CD4-positive, alpha-beta T cell treated with Interleukin-2 at 100 ng/mL for 4 hours (primary cell): ENCODE measurements at regions not wholly inside any gene's neighbourhood (a gene's known extent, or its start where the extent isn't known, plus 50 kb on each side); places are given as distances from the start of the nearest gene placed in this dataset.
"Not testable (repeated sequence)": the region's sequence is repeated elsewhere in the genome, so short reads cannot be mapped to it uniquely, and the experiment has no call there.

Source experiments
- DNase-seq: peaks from one replicate; pipeline ENCODE4 v3.0.0-alpha.2; 2020; ENCODE audit warnings: low spot score

DNA sequence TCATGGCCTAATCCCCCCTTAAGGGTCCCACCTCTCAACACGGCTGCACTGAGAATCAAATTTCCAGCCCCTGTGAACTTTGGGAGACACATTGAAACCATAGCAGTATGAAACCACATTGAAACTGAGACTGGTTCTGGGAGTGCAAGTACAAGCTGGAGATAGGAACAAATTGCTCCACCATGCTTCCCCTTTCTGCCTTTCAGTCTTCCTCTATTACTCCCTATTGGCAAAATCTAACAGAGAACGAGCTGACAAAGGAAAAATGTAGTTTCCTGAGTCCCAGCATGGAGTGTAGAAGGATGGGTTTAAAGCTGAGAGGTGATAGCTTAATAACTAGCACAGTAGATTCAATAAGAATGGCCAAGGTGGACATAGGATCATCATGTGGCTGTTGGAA is 161.7 kb upstream of the RPL34 start:
- no peak for DNase-seq

DNA sequence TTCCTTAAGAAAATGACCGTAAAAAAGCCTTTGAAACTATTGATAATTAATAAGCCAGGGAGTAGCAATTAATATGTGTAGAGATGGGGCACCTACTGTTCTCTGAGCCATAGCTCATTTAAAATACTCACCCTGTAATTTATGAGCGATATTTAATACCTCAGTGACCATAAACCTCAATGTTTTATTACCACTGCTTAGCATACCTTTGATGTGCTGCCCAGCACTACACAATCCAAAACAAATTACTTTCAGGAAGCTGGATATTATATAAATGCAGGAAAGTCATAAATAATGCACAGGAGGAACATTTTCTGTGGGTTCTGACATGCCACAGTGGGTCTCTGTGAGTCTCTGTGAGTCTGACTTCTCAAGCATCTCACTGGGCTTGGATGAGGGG is 166.1 kb upstream of the RPL34 start:
- DNase-seq, result no peak

DNA sequence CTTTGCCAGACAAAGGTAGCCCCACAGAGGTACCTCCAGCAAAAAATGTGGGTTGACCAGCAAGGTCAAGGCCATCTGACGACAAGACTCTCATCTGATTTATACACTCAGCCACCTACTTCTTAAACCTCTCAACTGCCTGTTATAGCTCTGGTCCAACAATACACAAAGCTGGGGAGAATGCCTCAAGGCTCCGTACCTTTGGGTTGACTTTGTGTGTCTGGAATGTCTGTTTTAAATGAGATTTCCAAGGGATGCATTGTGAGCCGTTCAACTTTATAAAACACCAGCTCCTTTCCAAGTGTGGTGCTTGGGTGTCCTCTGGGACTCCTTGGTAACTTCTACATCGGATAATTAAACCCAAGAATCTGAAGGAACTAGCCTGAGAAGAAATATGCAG is 167.0 kb upstream of the RPL34 start:
- DNase-seq, result no peak

GRCh38 chr4:108450236-108450898 is 170.0 kb upstream of the RPL34 start:
- no peak for DNase-seq

DNA sequence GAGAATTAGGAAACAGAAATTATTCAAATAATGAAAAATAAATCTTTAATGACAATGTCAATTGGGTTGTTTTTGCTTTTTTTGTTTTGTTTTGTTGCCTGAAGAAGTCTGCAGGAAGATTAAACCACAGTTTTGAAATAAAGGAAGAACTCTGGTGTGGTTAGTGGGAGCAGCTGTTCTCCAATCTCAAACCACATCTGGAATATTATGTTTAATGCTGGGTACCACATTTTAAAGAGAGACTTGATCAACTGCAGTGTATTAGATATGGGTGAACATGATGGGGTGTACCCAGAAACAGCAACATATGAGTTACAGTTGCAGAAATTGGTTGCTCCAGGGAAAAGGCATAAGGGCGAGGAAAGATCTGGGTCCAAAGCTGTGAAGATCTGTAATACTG is 171.2 kb upstream of the RPL34 start:
- DNase-seq, result no peak

- no peak for DNase-seq
Observed at GRCh38 chr4:108446556-108446955, 173.8 kb upstream of the RPL34 start.

GRCh38 chr4:108445716-108446115 is 174.7 kb upstream of the RPL34 start:
- DNase-seq, result no peak

DNA sequence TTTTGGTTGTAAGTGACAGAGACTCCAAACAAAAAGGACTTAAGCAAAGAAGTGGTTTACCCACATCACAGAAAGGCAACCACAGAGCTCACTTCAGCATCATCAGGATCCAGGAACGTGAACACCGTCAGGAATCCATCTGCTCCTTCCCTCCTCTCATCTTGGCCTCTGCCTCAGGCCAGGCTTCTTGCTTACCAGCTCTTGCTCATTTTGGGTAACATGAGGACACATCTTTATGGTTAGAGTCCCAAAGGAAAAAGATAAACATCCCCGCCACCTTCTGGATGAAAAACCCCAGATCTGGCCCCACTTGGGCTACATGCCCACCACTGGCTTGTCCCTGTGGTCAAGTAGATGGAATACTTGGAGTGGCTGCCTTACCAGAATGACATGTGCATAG is 176.8 kb upstream of the RPL34 start:
- no peak for DNase-seq

GRCh38 chr4:108433832-108434231 is 186.5 kb upstream of the RPL34 start:
- peak; percentile 68 for DNase-seq

DNA sequence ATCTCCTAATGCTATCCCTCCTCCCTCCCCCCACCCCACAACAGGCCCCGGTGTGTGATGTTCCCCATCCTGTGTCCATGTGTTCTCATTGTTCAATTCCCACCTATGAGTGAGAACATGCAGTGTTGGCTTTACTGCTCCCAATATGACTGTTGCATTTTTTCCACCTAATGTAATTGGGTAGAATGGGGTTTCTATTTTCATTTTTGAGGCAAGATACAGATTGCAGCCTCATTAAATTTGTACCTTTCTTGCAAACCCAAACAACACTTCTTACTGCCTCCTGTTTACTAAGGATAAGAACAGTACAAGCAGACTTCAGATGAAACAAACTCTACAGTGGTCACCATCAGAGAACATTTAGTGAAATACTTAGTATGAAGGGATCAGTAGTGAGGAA is 187.0 kb upstream of the RPL34 start:
- DNase-seq, result not testable (repeated sequence)

- DNase-seq, result no peak
Observed at GRCh38 chr4:108432418-108432817, 188.0 kb upstream of the RPL34 start.

GRCh38 chr4:108431986-108432385 is 188.4 kb upstream of the RPL34 start:
- no peak for DNase-seq

GRCh38 chr4:108430921-108431320 is 189.5 kb upstream of the RPL34 start:
- DNase-seq, result no peak

DNA sequence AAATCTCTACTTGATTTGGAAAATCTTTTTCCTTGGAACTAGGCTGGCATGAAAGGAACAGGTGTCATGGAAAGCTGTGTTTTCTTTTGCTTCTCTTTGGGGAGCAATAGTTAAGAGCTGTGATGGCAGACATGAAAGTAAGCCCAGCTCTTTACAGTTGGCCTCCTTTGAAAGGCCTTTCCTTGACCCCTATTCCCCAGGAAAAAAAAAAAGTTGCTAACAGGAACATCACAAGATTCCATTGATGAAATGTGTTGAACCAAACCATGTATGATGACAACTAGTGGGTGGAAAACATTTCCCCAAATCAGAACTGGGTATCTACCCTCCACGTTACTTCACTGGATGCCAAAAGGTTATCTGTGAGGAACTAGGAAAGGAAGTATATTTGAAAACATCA is 190.7 kb upstream of the RPL34 start:
- DNase-seq, result no peak

DNA sequence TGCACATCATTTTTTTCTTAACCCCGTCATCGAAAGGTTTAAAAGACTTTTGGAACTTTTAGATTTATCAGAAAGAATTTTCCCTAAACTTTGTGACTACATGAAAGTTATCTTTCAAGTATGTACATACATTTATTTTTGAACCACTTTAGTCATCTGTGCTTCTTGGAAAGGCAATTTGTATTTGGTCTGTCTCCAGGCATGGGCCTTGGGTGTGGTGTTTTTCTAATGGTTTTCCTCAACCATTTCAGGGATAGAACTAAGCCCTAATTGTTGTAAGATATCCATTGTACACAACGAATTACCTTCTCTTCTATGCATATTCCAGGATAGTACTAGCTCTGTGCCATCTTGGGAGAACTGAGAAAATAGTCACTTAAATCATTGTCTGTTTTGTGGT is 191.5 kb upstream of the RPL34 start:
- DNase-seq, result no peak

GRCh38 chr4:108427946-108428485 is 192.4 kb upstream of the RPL34 start:
- DNase-seq, result no peak

GRCh38 chr4:108426493-108426892 is 193.9 kb upstream of the RPL34 start:
- DNase-seq, result no peak

DNA sequence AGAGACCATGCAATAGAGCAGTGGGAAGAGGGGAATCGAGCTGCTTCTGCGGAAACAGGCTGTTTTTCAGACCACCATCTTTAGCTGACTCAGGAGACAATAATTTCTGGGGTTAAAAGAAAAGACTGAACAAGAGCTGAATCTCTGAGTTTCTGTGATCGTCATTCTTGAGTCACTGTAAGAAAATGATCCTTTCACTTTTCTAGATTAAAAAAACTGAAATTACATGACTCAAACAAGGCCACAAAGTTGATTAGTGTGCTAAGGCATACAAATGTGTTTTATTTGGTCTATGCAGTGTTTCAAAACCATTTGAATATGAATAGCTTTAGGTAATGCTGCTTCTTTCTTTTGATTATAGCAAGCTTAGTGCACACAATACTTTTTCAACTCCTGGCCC is 194.4 kb upstream of the RPL34 start:
- no peak for DNase-seq

DNA sequence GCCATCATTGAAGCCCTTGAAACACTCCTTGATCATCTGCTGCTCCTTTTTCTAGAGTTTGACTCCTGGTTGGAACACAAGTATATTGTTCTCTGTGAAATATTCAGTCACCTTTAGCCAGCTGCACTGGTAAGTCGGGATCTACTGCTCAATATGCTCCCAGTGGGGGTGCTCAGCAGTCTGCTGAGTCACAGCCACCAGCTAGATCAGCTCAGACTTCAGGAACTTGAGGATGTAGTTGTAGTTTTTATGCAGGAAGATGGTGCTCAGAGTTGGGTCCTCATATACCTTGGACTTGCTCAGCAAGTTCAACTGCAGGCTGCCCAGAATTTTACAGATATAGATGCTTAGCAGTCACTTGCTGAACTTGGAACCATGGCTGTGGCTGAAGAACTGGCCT is 202.5 kb upstream of the RPL34 start:
- no peak for DNase-seq

DNA sequence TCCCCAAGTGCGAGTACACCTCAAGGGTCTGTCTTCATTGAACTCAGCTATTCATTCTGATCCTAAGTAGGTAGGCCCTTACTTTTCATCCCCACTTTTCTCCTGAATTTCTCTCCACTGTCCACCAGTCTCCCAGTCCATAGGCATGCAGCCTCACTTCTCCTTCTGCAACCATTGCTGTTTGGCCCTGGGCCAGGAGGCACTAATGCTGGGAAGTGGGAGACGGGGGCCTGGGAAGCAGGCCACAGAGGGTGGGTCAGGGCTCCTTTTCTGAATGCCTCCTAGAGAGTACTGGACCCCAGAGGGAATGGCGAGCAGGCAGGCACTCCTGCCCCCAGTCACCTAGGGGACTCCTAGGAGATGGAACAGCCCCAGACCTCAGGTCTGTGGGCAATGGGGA is 203.5 kb upstream of the RPL34 start:
- no peak for DNase-seq

- no peak for DNase-seq
Observed at GRCh38 chr4:108415389-108415788, 205.0 kb upstream of the RPL34 start.

DNA sequence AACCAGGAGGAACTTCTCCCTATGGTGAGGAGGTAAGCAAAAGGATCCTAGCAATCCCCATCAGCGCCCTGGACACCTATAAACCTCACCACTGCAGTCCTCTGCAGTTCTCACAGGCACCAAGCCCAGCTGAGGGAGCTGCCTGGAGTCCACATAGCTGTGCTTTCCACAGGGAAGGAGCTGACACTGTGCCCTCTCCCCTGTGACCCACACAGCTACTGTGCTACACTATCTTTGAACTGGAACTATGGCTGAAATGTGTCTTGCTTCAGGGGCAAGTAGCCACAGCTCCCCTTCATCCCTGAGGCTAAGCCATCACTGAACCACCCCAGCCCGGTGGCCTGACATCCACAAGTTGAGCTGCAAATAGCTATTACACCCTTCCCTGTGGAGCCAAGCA is 208.5 kb upstream of the RPL34 start:
- DNase-seq, result no peak

DNA sequence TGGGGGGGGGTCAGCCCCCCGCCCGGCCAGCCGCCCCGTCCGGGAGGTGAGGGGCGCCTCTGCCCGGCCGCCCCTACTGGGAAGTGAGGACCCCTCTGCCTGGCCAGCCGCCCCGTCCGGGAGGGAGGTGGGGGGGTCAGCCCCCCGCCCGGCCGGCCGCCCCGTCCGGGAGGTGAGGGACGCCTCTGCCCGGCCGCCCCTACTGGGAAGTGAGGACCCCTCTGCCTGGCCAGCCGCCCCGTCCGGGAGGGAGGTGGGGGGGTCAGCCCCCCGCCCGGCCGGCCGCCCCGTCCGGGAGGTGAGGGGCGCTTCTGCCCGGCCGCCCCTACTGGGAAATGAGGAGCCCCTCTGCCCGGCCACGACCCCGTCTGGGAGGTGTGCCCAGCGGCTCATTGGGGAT is 210.7 kb upstream of the RPL34 start:
- DNase-seq, result not testable (repeated sequence)

DNA sequence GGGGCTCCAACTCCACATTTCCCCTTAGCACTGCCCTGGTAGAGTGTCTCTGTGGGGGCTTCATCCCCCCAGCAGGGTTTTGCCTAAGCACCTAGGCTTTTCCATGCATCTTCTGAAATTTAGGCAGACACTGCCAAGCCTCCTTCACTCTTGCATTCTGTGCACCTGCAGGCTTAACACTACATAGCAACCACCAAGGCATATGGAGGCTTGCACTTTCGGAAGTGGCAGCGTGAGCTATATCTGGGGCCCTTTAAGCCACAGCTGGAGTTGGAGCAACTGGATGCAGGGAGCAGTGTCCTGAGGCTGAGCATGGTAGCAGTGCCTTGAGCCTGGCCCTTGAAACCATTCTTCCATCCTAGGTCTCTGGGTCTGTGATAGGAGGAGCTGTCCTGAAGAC is 214.8 kb upstream of the RPL34 start:
- DNase-seq, result no peak
